ENCODE measurements at regions not wholly inside any gene's neighbourhood (a gene's known extent, or its start where the extent isn't known, plus 50 kb on each side); places are given as distances from the start of the nearest gene placed in this dataset.

DNA sequence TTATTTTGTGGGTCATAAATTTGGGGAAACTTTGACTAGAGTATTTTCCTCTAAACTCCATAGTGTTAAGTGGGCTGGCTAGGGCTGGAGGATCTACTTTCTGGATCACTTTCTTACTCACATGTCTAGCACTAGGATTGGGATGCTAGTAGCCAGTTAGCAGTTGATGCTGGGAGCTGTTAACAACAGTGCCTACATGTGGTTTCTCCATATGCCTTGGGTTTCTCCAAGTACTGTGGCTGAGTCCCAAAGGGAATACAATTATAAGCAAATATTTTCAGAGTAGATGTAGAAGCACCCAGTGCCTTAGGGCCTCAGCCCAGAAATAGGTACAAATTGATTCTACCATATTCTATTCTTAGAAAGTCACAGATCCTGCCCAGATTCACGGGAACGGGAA lies 1614.9 kb downstream of the ARAP2 start:
- TF ChIP-seq, protein P1, sequence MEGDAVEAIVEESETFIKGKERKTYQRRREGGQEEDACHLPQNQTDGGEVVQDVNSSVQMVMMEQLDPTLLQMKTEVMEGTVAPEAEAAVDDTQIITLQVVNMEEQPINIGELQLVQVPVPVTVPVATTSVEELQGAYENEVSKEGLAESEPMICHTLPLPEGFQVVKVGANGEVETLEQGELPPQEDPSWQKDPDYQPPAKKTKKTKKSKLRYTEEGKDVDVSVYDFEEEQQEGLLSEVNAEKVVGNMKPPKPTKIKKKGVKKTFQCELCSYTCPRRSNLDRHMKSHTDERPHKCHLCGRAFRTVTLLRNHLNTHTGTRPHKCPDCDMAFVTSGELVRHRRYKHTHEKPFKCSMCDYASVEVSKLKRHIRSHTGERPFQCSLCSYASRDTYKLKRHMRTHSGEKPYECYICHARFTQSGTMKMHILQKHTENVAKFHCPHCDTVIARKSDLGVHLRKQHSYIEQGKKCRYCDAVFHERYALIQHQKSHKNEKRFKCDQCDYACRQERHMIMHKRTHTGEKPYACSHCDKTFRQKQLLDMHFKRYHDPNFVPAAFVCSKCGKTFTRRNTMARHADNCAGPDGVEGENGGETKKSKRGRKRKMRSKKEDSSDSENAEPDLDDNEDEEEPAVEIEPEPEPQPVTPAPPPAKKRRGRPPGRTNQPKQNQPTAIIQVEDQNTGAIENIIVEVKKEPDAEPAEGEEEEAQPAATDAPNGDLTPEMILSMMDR (IDR thresholded peaks at IDR 0.05): no peak
- TF ChIP-seq POLR2A (IDR thresholded peaks at IDR 0.05): no peak

All from right lobe of liver (tissue), 4 donors.